ENCODE measurements at regions not wholly inside any gene's neighbourhood (a gene's known extent, or its start where the extent isn't known, plus 50 kb on each side); places are given as distances from the start of the nearest gene placed in this dataset.

DNA sequence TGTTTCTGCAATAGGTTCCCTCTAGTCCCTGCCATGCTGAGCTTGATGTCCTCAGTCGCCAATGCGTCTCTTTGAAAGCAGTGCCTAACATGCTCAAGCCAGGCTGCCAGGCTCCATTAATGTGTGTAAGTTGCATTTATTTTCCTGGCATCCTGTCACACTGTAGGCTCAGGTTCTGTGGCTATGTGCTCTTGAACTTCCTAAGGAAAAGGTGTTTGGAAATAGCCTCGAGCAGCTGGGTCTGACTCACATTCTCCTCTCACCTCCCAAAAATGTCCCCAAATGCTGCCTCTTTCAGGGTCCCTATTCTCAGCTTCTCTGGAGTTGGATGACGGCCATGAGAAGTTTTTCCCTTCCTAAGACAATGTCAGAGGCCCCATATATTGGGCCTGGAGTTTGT is 58.0 kb upstream of the SLC14A2 start:
- TF ChIP-seq ELF1 (IDR thresholded peaks at IDR 0.05) (no peak), RCOR1 (IDR thresholded peaks at IDR 0.05; ENCODE audit: low read length) (no peak), NRF1 (IDR thresholded peaks at IDR 0.05; ENCODE audit: low read depth, low read length) (no peak), EP300 (IDR thresholded peaks at IDR 0.05; ENCODE audit: borderline replicate concordance in 1 of 2, low read depth in 1 of 2, low read length in 1 of 2) (no peak), JUND (IDR thresholded peaks at IDR 0.05) (no peak), FOSL2 (IDR thresholded peaks at IDR 0.05; ENCODE audit: borderline replicate concordance, low read depth) (no peak), POLR2AphosphoS5 (IDR thresholded peaks at IDR 0.05; ENCODE audit: low read depth, low read length) (no peak), EZH2phosphoT487 (IDR thresholded peaks at IDR 0.05; ENCODE audit: borderline replicate concordance, low read depth) (no peak)
- TF ChIP-seq, protein P1, sequence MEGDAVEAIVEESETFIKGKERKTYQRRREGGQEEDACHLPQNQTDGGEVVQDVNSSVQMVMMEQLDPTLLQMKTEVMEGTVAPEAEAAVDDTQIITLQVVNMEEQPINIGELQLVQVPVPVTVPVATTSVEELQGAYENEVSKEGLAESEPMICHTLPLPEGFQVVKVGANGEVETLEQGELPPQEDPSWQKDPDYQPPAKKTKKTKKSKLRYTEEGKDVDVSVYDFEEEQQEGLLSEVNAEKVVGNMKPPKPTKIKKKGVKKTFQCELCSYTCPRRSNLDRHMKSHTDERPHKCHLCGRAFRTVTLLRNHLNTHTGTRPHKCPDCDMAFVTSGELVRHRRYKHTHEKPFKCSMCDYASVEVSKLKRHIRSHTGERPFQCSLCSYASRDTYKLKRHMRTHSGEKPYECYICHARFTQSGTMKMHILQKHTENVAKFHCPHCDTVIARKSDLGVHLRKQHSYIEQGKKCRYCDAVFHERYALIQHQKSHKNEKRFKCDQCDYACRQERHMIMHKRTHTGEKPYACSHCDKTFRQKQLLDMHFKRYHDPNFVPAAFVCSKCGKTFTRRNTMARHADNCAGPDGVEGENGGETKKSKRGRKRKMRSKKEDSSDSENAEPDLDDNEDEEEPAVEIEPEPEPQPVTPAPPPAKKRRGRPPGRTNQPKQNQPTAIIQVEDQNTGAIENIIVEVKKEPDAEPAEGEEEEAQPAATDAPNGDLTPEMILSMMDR (IDR thresholded peaks at IDR 0.05) = no peak
- TF ChIP-seq, protein P2, sequence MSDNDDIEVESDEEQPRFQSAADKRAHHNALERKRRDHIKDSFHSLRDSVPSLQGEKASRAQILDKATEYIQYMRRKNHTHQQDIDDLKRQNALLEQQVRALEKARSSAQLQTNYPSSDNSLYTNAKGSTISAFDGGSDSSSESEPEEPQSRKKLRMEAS (IDR thresholded peaks at IDR 0.05; ENCODE audit: low read depth) = no peak
- TF ChIP-seq, protein P3, sequence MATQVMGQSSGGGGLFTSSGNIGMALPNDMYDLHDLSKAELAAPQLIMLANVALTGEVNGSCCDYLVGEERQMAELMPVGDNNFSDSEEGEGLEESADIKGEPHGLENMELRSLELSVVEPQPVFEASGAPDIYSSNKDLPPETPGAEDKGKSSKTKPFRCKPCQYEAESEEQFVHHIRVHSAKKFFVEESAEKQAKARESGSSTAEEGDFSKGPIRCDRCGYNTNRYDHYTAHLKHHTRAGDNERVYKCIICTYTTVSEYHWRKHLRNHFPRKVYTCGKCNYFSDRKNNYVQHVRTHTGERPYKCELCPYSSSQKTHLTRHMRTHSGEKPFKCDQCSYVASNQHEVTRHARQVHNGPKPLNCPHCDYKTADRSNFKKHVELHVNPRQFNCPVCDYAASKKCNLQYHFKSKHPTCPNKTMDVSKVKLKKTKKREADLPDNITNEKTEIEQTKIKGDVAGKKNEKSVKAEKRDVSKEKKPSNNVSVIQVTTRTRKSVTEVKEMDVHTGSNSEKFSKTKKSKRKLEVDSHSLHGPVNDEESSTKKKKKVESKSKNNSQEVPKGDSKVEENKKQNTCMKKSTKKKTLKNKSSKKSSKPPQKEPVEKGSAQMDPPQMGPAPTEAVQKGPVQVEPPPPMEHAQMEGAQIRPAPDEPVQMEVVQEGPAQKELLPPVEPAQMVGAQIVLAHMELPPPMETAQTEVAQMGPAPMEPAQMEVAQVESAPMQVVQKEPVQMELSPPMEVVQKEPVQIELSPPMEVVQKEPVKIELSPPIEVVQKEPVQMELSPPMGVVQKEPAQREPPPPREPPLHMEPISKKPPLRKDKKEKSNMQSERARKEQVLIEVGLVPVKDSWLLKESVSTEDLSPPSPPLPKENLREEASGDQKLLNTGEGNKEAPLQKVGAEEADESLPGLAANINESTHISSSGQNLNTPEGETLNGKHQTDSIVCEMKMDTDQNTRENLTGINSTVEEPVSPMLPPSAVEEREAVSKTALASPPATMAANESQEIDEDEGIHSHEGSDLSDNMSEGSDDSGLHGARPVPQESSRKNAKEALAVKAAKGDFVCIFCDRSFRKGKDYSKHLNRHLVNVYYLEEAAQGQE (IDR thresholded peaks at IDR 0.05; ENCODE audit: low read depth, low read length) = no peak

Measured in SK-N-SH (cell line).